HFFc6 (cell line): ENCODE measurements at regions not wholly inside any gene's neighbourhood (a gene's known extent, or its start where the extent isn't known, plus 50 kb on each side); places are given as distances from the start of the nearest gene placed in this dataset.

Experiments
- DNase-seq: peaks from one replicate; pipeline ENCODE4 v3.0.0-alpha.2; 2018
- H3K27ac Mint-ChIP-seq: 2 replicates; pipeline ENCODE4 v1.8.0; 2020; ENCODE audit warnings: mild to moderate bottlenecking, mixed read lengths
- H3K27me3 Mint-ChIP-seq: 2 replicates; pipeline ENCODE4 v1.8.0; 2021; ENCODE audit warnings: mild to moderate bottlenecking, moderate library complexity, mixed read lengths; ENCODE audit not compliant: insufficient read depth
- H3K36me3 Mint-ChIP-seq: 2 replicates; pipeline ENCODE4 v1.8.0; 2021; ENCODE audit warnings: low read depth, mixed read lengths
- H3K4me1 Mint-ChIP-seq: 2 replicates; pipeline ENCODE4 v1.8.0; 2020; ENCODE audit warnings: low read depth, mixed read lengths
- H3K4me3 Mint-ChIP-seq: 2 replicates; pipeline ENCODE4 v1.8.0; 2020; ENCODE audit warnings: mild to moderate bottlenecking, moderate library complexity, mixed read lengths
- H3K9me3 Mint-ChIP-seq: 2 replicates; pipeline ENCODE4 v1.8.0; 2020; ENCODE audit warnings: mild to moderate bottlenecking, mixed read lengths
- TF ChIP-seq, protein P1 (sequence below): fragments of 200-600 bp; sonication (generic); IDR thresholded peaks from 2 replicates; pipeline ENCODE4 v1.5.0; 2021; ENCODE audit warnings: antibody characterized with exemption, mild to moderate bottlenecking

GRCh38 chr1:188240772-188241406 is 1412.1 kb downstream of the PLA2G4A start:
- H3K36me3 Mint-ChIP-seq, result no peaks in the 10 kb centered on the region
- peaks cover 11% of the 10 kb centered on the region; the same call in 1 of the 2 replicates for H3K4me1 Mint-ChIP-seq
- H3K9me3 Mint-ChIP-seq, result no peaks in the 10 kb centered on the region
- no peak for DNase-seq
- no peak overlapping the region for H3K4me3 Mint-ChIP-seq
- TF ChIP-seq, protein P1, sequence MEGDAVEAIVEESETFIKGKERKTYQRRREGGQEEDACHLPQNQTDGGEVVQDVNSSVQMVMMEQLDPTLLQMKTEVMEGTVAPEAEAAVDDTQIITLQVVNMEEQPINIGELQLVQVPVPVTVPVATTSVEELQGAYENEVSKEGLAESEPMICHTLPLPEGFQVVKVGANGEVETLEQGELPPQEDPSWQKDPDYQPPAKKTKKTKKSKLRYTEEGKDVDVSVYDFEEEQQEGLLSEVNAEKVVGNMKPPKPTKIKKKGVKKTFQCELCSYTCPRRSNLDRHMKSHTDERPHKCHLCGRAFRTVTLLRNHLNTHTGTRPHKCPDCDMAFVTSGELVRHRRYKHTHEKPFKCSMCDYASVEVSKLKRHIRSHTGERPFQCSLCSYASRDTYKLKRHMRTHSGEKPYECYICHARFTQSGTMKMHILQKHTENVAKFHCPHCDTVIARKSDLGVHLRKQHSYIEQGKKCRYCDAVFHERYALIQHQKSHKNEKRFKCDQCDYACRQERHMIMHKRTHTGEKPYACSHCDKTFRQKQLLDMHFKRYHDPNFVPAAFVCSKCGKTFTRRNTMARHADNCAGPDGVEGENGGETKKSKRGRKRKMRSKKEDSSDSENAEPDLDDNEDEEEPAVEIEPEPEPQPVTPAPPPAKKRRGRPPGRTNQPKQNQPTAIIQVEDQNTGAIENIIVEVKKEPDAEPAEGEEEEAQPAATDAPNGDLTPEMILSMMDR, result no peak
- no peak overlapping the region for H3K27ac Mint-ChIP-seq
- H3K27me3 Mint-ChIP-seq, result no peaks in the 10 kb centered on the region

DNA sequence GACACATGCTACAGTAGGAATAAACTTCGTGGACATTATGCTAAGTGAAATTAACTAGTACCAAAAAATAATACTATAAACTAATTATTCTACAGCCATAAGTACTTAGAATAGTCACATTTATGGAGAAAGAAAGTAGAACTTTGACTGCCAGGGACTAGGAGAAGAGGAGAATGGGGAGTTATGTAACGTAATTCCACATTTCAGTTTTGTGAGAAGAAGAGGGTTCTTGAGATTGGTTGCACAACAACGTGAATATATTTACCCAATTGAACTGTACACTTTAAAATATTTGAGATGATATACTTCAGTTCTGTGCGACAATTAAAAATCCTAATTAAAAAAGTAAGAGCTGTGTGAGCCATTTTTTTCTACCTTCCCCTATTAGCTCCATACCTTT is 1412.9 kb downstream of the PLA2G4A start:
- H3K4me3 Mint-ChIP-seq, result no peak overlapping the region
- no peaks in the 10 kb centered on the region for H3K9me3 Mint-ChIP-seq
- DNase-seq, result no peak
- H3K36me3 Mint-ChIP-seq, result no peaks in the 10 kb centered on the region
- H3K27ac Mint-ChIP-seq, result no peak overlapping the region
- TF ChIP-seq, protein P1, result no peak
- H3K27me3 Mint-ChIP-seq, result no peaks in the 10 kb centered on the region
- peaks cover 11% of the 10 kb centered on the region; the same call in 1 of the 2 replicates for H3K4me1 Mint-ChIP-seq

DNA sequence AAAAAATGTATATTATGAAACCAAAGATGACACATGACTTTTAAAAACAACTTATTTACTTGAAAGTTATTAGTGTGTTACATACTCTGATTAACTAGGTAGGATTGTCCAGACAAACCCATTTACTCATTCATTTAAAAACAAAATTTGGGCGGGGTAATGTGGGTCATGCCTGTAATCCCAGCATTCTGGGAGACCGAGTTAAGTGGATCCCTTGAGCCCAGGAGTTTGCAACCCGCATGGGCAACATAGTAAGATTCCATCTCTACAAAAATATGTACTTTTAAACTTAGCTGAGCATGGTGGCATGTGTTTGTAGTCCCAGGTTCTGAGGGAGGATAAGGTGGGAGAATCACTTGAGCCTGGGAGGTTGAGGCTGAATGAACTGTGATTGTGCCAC is 1414.7 kb downstream of the PLA2G4A start:
- no peak for DNase-seq

GRCh38 chr1:188244681-188245080 is 1415.9 kb downstream of the PLA2G4A start:
- Mint-ChIP-seq H3K4me3 (no peak overlapping the region), H3K36me3 (no peaks in the 10 kb centered on the region), H3K9me3 (no peaks in the 10 kb centered on the region), H3K4me1 (no peaks in the 10 kb centered on the region), H3K27ac (no peak overlapping the region), H3K27me3 (no peaks in the 10 kb centered on the region)
- no peak for DNase-seq
- TF ChIP-seq, protein P1, result no peak

More for the DNA sequence above, 1414.7 kb downstream of the PLA2G4A start:
- Mint-ChIP-seq H3K9me3 (no peaks in the 10 kb centered on the region), H3K4me3 (no peak overlapping the region), H3K27ac (no peak overlapping the region), H3K36me3 (no peaks in the 10 kb centered on the region), H3K4me1 (no peaks in the 10 kb centered on the region), H3K27me3 (no peaks in the 10 kb centered on the region)
- TF ChIP-seq, protein P1, result no peak

DNA sequence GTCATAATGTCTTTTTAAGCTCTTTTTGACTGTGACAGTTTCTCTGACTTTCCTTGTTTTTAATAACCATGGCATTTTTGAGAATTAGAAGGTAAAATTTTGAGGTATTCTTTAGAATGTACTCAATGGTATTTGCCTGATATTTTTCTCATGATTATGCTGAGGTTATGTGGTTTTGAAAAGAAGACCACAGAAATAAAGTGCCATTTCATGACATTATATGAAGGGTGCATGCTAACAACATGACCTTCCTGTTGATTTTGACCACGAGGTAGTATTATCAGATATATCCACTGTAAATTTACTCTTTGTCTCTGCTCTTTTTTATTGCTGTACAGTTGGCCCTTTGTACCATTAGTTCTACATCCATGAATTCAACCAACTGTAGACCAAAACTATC is 1418.5 kb downstream of the PLA2G4A start:
- no peak for DNase-seq
- H3K27me3 Mint-ChIP-seq, result no peaks in the 10 kb centered on the region
- no peaks in the 10 kb centered on the region for H3K4me1 Mint-ChIP-seq
- no peak overlapping the region for H3K4me3 Mint-ChIP-seq
- H3K27ac Mint-ChIP-seq, result no peak overlapping the region
- H3K9me3 Mint-ChIP-seq, result no peaks in the 10 kb centered on the region
- H3K36me3 Mint-ChIP-seq, result no peaks in the 10 kb centered on the region
- TF ChIP-seq, protein P1, result no peak
